ENCODE measurements at regions not wholly inside any gene's neighbourhood (a gene's known extent, or its start where the extent isn't known, plus 50 kb on each side); places are given as distances from the start of the nearest gene placed in this dataset.

DNA sequence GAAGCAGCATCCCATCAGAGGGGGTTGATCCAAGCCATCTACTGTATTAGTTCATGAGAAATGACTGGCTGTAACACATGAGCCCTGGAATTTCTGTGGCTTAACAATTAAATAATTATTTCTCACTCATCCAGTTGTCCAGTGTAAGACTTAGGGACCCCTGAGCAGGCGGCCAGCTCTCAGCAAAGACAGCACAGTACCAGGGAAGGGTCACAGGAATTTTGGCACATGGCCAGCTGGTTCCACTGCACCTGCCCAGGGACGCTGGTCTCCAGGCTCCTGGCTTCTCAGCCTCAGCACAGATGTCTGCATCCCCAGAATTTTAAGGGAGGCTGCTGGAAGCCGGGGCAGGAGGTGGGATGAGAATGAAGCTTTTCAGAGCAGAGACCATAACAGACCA, 93.7 kb upstream of the DHRSX start:
- H3K4me3 ChIP-seq (ENCODE audit: low read length) = no peak overlapping the region
- no peaks in the 10 kb centered on the region for H3K79me2 ChIP-seq (replicated peaks; ENCODE audit: insufficient read depth, low read length)
- H3K4me2 ChIP-seq (ENCODE audit: low read length) = no peak overlapping the region
- no peak overlapping the region for H2AFZ ChIP-seq (ENCODE audit: low read depth, low read length)
- no peaks in the 10 kb centered on the region for H4K20me1 ChIP-seq (ENCODE audit: insufficient read depth)
- no peaks in the 10 kb centered on the region for H3K9me2 ChIP-seq (ENCODE audit: insufficient read depth, low read length)
- TF ChIP-seq POLR2AphosphoS5 (IDR thresholded peaks at IDR 0.05) (no peak), EZH2 (IDR thresholded peaks at IDR 0.05; ENCODE audit: borderline replicate concordance, insufficient read depth, low read length, poor library complexity, severe bottlenecking) (no peak)
- TF ChIP-seq, protein P1, sequence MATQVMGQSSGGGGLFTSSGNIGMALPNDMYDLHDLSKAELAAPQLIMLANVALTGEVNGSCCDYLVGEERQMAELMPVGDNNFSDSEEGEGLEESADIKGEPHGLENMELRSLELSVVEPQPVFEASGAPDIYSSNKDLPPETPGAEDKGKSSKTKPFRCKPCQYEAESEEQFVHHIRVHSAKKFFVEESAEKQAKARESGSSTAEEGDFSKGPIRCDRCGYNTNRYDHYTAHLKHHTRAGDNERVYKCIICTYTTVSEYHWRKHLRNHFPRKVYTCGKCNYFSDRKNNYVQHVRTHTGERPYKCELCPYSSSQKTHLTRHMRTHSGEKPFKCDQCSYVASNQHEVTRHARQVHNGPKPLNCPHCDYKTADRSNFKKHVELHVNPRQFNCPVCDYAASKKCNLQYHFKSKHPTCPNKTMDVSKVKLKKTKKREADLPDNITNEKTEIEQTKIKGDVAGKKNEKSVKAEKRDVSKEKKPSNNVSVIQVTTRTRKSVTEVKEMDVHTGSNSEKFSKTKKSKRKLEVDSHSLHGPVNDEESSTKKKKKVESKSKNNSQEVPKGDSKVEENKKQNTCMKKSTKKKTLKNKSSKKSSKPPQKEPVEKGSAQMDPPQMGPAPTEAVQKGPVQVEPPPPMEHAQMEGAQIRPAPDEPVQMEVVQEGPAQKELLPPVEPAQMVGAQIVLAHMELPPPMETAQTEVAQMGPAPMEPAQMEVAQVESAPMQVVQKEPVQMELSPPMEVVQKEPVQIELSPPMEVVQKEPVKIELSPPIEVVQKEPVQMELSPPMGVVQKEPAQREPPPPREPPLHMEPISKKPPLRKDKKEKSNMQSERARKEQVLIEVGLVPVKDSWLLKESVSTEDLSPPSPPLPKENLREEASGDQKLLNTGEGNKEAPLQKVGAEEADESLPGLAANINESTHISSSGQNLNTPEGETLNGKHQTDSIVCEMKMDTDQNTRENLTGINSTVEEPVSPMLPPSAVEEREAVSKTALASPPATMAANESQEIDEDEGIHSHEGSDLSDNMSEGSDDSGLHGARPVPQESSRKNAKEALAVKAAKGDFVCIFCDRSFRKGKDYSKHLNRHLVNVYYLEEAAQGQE (IDR thresholded peaks at IDR 0.05; ENCODE audit: borderline replicate concordance) = no peak
- H3K36me3 ChIP-seq (ENCODE audit: insufficient read depth, low read length) = no peaks in the 10 kb centered on the region
- H3K9ac ChIP-seq (ENCODE audit: low read length) = no peak overlapping the region
- no peak overlapping the region for H3K27ac ChIP-seq (ENCODE audit: low read length)
- no peaks in the 10 kb centered on the region for H3K9me3 ChIP-seq (ENCODE audit: low read length)
- H3K27me3 ChIP-seq (ENCODE audit: insufficient read depth, low read depth, low read length) = no peaks in the 10 kb centered on the region
- no peaks in the 10 kb centered on the region for H3F3A ChIP-seq (ENCODE audit: insufficient read depth, low read length, poor library complexity, severe bottlenecking)

DNA sequence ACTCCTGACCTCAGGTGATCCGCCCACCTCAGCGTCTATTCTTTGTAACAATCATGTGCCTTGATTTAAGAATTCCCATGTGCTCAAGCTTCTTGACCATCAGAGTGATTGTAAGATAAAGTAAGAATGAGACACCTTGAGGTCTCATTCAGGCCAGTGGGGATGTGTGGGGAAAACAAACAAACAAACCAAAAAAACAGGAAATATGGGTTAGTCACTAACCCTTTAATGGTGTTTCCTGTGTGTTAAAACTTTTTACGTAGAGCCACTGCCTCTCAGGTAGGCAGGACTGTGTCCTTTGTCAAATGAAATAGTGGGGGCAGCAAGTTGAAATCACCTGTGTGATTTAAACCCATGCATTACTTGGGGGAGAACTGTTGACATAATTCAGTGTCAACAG, 91.5 kb upstream of the DHRSX start:
- no peak overlapping the region for H2AFZ ChIP-seq (ENCODE audit: low read depth, low read length)
- H3K4me2 ChIP-seq (ENCODE audit: low read length) = no peak overlapping the region
- no peaks in the 10 kb centered on the region for H3F3A ChIP-seq (ENCODE audit: insufficient read depth, low read length, poor library complexity, severe bottlenecking)
- H3K9me3 ChIP-seq (ENCODE audit: low read length) = no peaks in the 10 kb centered on the region
- H3K36me3 ChIP-seq (ENCODE audit: insufficient read depth, low read length) = no peaks in the 10 kb centered on the region
- H3K27ac ChIP-seq (ENCODE audit: low read length) = no peak overlapping the region
- no peak for TF ChIP-seq EZH2 (IDR thresholded peaks at IDR 0.05; ENCODE audit: borderline replicate concordance, insufficient read depth, low read length, poor library complexity, severe bottlenecking)
- TF ChIP-seq, protein P1 (IDR thresholded peaks at IDR 0.05; ENCODE audit: borderline replicate concordance) = no peak
- no peak for TF ChIP-seq SMC3 (conservative IDR thresholded peaks at IDR 0.05; ENCODE audit: poor library complexity)
- TF ChIP-seq, protein P2, sequence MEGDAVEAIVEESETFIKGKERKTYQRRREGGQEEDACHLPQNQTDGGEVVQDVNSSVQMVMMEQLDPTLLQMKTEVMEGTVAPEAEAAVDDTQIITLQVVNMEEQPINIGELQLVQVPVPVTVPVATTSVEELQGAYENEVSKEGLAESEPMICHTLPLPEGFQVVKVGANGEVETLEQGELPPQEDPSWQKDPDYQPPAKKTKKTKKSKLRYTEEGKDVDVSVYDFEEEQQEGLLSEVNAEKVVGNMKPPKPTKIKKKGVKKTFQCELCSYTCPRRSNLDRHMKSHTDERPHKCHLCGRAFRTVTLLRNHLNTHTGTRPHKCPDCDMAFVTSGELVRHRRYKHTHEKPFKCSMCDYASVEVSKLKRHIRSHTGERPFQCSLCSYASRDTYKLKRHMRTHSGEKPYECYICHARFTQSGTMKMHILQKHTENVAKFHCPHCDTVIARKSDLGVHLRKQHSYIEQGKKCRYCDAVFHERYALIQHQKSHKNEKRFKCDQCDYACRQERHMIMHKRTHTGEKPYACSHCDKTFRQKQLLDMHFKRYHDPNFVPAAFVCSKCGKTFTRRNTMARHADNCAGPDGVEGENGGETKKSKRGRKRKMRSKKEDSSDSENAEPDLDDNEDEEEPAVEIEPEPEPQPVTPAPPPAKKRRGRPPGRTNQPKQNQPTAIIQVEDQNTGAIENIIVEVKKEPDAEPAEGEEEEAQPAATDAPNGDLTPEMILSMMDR (IDR thresholded peaks at IDR 0.05; ENCODE audit: poor library complexity, severe bottlenecking) = no peak
- no peak for TF ChIP-seq RAD21 (conservative IDR thresholded peaks at IDR 0.05)
- TF ChIP-seq POLR2AphosphoS5 (IDR thresholded peaks at IDR 0.05) = no peak
- TF ChIP-seq TAF1 (IDR thresholded peaks at IDR 0.05; ENCODE audit: low read depth) = no peak
- TF ChIP-seq EP300 (conservative IDR thresholded peaks at IDR 0.05; ENCODE audit: poor library complexity, severe bottlenecking) = no peak
- TF ChIP-seq MXI1 (conservative IDR thresholded peaks at IDR 0.05; ENCODE audit: poor library complexity, severe bottlenecking) = no peak
- no peaks in the 10 kb centered on the region for H4K20me1 ChIP-seq (ENCODE audit: insufficient read depth)
- no peak overlapping the region for H3K9ac ChIP-seq (ENCODE audit: low read length)
- H3K4me3 ChIP-seq (ENCODE audit: low read length) = no peak overlapping the region
- no peaks in the 10 kb centered on the region for H3K27me3 ChIP-seq (ENCODE audit: insufficient read depth, low read depth, low read length)
- H3K9me2 ChIP-seq (ENCODE audit: insufficient read depth, low read length) = no peaks in the 10 kb centered on the region
- no peaks in the 10 kb centered on the region for H3K79me2 ChIP-seq (replicated peaks; ENCODE audit: insufficient read depth, low read length)
